Subcutaneous adipose tissue (tissue), 1 donor: ENCODE measurements at regions not wholly inside any gene's neighbourhood (a gene's known extent, or its start where the extent isn't known, plus 50 kb on each side); places are given as distances from the start of the nearest gene placed in this dataset.

ENCODE experiments used
- CTCF ChIP-seq: fragments of 450-650 bp; IDR thresholded peaks from one replicate; pipeline ENCODE4 v1.5.1; 2016; ENCODE audit warnings: low read depth, mild to moderate bottlenecking, control low read depth, antibody characterized with exemption, moderate library complexity

DNA sequence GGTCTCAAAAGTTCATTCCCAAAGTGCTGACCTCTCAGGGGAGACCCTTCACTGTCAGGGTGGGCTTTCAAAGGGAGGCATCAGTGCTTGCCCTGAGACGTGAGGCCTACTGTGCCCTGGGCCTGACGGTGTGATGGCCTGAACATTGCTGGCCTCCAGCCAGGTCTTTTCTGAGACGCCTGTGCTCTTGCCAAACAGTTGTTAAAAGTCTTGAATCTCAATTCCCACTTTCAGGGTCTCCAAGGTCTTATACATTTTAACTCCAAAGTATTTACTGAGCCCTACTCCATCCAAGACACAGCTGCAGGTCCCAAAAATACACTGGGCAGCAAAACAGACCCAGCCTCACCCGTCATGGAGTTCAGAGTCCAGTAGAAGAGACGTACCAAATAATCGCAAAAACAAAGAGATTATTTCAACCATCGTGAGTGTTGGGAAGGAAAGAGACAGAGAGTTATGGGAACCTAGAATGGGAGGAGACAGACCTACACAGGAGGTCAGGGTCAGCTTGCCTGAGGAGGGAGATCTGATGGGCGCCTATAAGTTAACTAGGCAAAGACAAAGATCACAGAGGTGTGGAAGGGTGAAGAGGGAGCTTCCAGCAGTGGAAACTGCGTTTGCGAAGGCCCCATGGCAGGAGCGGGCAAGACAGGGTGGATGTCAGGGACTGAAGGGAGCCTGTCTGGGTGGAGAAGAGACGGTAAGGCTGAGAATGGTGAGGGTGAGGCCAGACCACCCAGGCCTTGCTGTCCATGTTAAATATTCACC, 446.3 kb downstream of the PREX1 start:
- no peak for TF ChIP-seq CTCF

- no peak for TF ChIP-seq CTCF
Measured at GRCh38 chr20:48380661-48381060, 447.1 kb downstream of the PREX1 start.

DNA sequence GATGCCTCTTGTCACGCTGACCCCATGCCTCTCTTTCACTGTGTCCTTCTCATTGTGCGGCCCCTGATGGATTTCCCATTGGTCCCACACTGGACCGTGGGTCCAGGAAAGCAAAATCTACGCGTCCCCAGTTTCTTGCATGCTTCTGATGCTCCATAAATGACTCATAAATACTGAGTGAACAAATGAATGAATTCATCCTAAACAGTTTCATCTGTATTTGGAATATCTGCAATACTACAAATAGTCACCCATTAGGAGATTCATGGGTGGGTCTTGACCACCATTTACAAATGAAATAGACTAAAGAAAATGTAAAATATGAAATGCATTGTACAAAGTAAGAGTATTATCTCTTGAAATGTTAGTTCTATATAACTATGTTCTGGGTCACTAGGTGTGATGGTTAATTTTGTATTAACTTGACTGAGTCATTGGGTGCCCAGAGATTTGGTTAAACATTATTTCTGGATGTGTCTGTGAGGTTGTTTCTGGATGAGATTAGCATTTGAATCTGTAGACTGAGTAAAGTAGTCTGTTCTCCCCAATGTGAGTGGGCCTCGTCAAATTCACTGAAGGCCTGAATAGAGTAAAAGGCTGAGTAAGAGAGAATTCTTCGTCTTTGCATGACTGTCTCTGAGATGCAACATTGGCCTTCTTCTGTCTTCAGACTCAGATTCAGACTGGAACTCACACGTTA, 448.7 kb downstream of the PREX1 start:
- no peak for TF ChIP-seq CTCF

- no peak for TF ChIP-seq CTCF
Measured at GRCh38 chr20:48377940-48378339, 449.9 kb downstream of the PREX1 start.

DNA sequence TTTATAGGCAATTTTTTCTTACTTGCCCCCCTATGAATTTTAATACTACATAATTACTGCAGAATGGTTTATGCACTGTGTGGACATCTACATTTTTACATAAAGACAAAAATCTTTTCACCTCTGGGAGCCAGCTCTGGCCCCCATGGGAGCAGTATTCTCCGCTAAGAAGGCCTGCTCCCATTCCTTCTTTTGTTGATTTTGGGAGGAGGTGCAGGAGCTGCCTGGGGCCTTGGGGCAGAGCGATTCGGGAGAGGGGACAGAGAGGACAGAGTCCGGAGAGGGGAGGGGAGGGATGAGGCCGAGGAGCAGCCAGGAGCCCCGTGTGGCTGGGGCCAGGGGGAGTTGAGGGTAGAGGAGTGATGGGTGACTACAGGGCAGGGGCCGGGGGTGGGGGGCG, 452.0 kb downstream of the PREX1 start:
- no peak for TF ChIP-seq CTCF

GRCh38 chr20:48374991-48375595, 452.7 kb downstream of the PREX1 start:
- TF ChIP-seq CTCF, result no peak

DNA sequence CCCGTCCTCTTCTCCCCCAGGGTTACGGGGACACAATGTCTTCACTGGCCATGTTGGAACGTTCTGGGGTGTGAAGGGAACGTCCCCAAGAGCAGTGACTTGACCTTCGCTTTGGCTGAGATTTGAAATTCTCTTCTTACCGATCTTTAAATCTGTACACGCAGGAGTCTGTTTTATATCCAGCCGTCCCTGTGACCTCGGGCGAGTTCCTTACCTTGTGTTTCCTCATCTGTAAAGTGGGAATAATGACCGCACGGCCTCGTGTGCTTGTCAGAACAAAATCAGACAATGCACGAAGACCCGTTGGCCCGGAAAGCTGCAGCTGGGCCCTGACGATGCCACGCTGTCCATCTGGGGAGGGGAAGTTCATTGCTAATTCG, 454.3 kb downstream of the PREX1 start:
- no peak for TF ChIP-seq CTCF
